ENCODE measurements at regions not wholly inside any gene's neighbourhood (a gene's known extent, or its start where the extent isn't known, plus 50 kb on each side); places are given as distances from the start of the nearest gene placed in this dataset.

DNA sequence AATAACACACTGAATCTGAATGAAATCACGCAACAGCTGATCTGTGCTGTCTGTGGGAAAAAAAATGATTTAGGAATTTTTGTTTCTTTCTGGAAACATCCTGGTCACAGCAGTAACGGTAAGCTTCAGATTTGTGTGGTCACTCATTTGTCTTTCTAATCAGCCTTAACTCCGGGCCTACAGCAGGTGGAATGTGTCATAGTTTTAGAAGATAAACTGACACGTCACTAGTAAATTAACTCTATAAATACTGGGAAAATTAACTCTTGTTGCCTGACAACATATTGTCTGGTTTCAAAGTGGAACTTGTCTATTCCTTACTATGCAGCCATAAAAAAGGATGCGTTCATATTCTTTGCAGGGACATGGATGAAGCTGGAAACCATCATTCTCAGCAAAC is 58.1 kb upstream of the NCK2 start:
- 100% methylated on average over 1 of the region's 5 CpGs for WGBS (ENCODE audit: insufficient coverage)
- Histone ChIP-seq H4K20me1 (ENCODE audit: control insufficient read depth, insufficient read depth, low read length, poor library complexity, severe bottlenecking) (no peaks in the 10 kb centered on the region), H3K9me3 (ENCODE audit: control extremely low read depth in 1 of 3, control insufficient read depth in 2 of 3, insufficient read depth in 1 of 3, low read length in 2 of 3) (peaks cover 0 to 2% (median 0%) of the 10 kb centered on the region in 3 donors), H3K4me2 (replicated peaks; ENCODE audit: low read depth, low read length, poor library complexity, severe bottlenecking) (no peak overlapping the region), H3K4me3 (ENCODE audit: control extremely low read depth in 1 of 5, extremely low read depth in 1 of 5, insufficient read depth in 1 of 5, low read depth in 2 of 5, low read length in 4 of 5) (no peak overlapping the region), H3K79me2 (ENCODE audit: control insufficient read depth, insufficient read depth, low read length) (no peaks in the 10 kb centered on the region), H2AFZ (ENCODE audit: insufficient read depth, low read depth, low read length, poor library complexity, severe bottlenecking) (no peak overlapping the region), H3K27ac (ENCODE audit: low read length in 2 of 2) (no peak overlapping the region), H3K9ac (ENCODE audit: low read length) (no peak overlapping the region), H3K36me3 (replicated peaks in 1 of 2; ENCODE audit: control extremely low read depth in 1 of 2, control insufficient read depth in 1 of 2, extremely low read depth in 1 of 2, insufficient read depth in 2 of 2, low read length in 1 of 2) (no peaks in the 10 kb centered on the region), H3K27me3 (replicated peaks in 1 of 4; ENCODE audit: control extremely low read depth in 1 of 4, control insufficient read depth in 3 of 4, insufficient read depth in 4 of 4, low read length in 3 of 4) (no peaks in the 10 kb centered on the region), H3K4me1 (ENCODE audit: control insufficient read depth in 2 of 2, insufficient read depth in 2 of 2, low read length in 2 of 2) (peaks cover 6 to 7% of the 10 kb centered on the region in 2 donors)
- intact Hi-C loops (cut with micrococcal nuclease): no loop called here
- Mint-ChIP-seq H3K4me3 (no peak overlapping the region), H3K4me1 (peaks cover 10% of the 10 kb centered on the region), H3K27ac (no peak overlapping the region), H3K9me3 (ENCODE audit: insufficient read depth) (no peaks in the 10 kb centered on the region), H3K27me3 (no peaks in the 10 kb centered on the region)
- TF ChIP-seq, protein P1, sequence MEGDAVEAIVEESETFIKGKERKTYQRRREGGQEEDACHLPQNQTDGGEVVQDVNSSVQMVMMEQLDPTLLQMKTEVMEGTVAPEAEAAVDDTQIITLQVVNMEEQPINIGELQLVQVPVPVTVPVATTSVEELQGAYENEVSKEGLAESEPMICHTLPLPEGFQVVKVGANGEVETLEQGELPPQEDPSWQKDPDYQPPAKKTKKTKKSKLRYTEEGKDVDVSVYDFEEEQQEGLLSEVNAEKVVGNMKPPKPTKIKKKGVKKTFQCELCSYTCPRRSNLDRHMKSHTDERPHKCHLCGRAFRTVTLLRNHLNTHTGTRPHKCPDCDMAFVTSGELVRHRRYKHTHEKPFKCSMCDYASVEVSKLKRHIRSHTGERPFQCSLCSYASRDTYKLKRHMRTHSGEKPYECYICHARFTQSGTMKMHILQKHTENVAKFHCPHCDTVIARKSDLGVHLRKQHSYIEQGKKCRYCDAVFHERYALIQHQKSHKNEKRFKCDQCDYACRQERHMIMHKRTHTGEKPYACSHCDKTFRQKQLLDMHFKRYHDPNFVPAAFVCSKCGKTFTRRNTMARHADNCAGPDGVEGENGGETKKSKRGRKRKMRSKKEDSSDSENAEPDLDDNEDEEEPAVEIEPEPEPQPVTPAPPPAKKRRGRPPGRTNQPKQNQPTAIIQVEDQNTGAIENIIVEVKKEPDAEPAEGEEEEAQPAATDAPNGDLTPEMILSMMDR (IDR thresholded peaks at IDR 0.05): no peak
- TF ChIP-seq EZH2 (IDR thresholded peaks at IDR 0.05; ENCODE audit: borderline replicate concordance, insufficient read depth, low read depth, low read length, poor library complexity, severe bottlenecking): no peak
- ChIA-PET CTCF (no interaction called here), POLR2A (no interaction called here)
- ATAC-seq (ENCODE audit: low read depth) (no peak), DNase-seq (no peak)

DNA sequence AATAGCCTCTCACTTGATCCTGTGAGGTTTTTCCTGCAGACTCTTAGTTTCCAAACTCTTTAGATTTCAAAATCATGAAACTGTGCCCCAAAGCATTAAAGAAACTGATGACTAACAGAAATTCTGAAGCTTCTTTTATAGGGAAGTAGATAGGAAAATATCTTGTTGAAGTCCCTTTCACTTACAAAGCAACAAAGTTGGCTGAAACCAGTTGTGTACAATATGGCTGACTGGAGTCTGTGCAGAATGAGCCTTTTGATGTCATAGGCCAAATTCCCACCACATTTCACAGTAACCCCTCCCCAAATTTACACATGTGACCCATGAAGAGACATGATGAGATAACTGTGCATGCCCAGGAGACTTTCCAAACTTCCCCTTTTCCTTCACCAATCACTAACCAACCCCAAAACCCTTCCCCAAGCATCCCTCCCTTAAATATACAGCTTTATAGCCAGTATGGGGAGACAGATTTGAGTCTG is 61.7 kb upstream of the NCK2 start:
- Mint-ChIP-seq H3K27ac (no peak overlapping the region), H3K4me1 (no peaks in the 10 kb centered on the region), H3K4me3 (no peak overlapping the region), H3K9me3 (ENCODE audit: insufficient read depth) (no peaks in the 10 kb centered on the region), H3K27me3 (peaks cover 13% of the 10 kb centered on the region)
- ChIA-PET POLR2A (no interaction called here), CTCF (no interaction called here)
- Histone ChIP-seq H2AFZ (ENCODE audit: insufficient read depth, low read depth, low read length, poor library complexity, severe bottlenecking) (no peak overlapping the region), H3K36me3 (replicated peaks in 1 of 2; ENCODE audit: control extremely low read depth in 1 of 2, control insufficient read depth in 1 of 2, extremely low read depth in 1 of 2, insufficient read depth in 2 of 2, low read length in 1 of 2) (no peaks in the 10 kb centered on the region), H3K4me1 (ENCODE audit: control insufficient read depth in 2 of 2, insufficient read depth in 2 of 2, low read length in 2 of 2) (no peaks in the 10 kb centered on the region), H3K27ac (ENCODE audit: low read length in 2 of 2) (no peak overlapping the region), H3K9me3 (ENCODE audit: control extremely low read depth in 1 of 3, control insufficient read depth in 2 of 3, insufficient read depth in 1 of 3, low read length in 2 of 3) (peaks cover 0 to 2% (median 0%) of the 10 kb centered on the region in 3 donors), H3K9ac (ENCODE audit: low read length) (no peak overlapping the region), H3K27me3 (replicated peaks in 1 of 4; ENCODE audit: control extremely low read depth in 1 of 4, control insufficient read depth in 3 of 4, insufficient read depth in 4 of 4, low read length in 3 of 4) (peaks cover 0 to 3% (median 0%) of the 10 kb centered on the region in 4 experiments), H4K20me1 (ENCODE audit: control insufficient read depth, insufficient read depth, low read length, poor library complexity, severe bottlenecking) (no peaks in the 10 kb centered on the region), H3K79me2 (ENCODE audit: control insufficient read depth, insufficient read depth, low read length) (no peaks in the 10 kb centered on the region), H3K4me3 (ENCODE audit: control extremely low read depth in 1 of 5, extremely low read depth in 1 of 5, insufficient read depth in 1 of 5, low read depth in 2 of 5, low read length in 4 of 5) (no peak overlapping the region), H3K4me2 (replicated peaks; ENCODE audit: low read depth, low read length, poor library complexity, severe bottlenecking) (no peak overlapping the region)
- intact Hi-C loops (cut with micrococcal nuclease): no loop called here
- ATAC-seq (ENCODE audit: low read depth): no peak
- TF ChIP-seq, protein P1 (IDR thresholded peaks at IDR 0.05): no peak
- no peak for TF ChIP-seq EZH2 (IDR thresholded peaks at IDR 0.05; ENCODE audit: borderline replicate concordance, insufficient read depth, low read depth, low read length, poor library complexity, severe bottlenecking)
- DNase-seq: no peak
